Natural killer cell treated with Interleukin-12 subunit alpha and Interleukin-12 subunit beta and Interleukin-15 and Interleukin-18, amount 100 ng/mL, for 72 hours (primary cell): ENCODE measurements at regions not wholly inside any gene's neighbourhood (a gene's known extent, or its start where the extent isn't known, plus 50 kb on each side); places are given as distances from the start of the nearest gene placed in this dataset.

Source experiments
- ATAC-seq, 2 donors: fragments of 150-1000 bp; cut with Tn5 transposase in 1 of 2; sonication (Bioruptor Pico), chemical (Tn5 transposase) in 1 of 2; 2 replicates each; pipeline ENCODE4 v1.10.0; 2021
- DNase-seq: peaks from one replicate; pipeline ENCODE4 v3.0.0; 2022; ENCODE audit warnings: low spot score
- H3K27ac Mint-ChIP-seq, 2 donors: 1 replicate in 1 of 2; 2 replicates in 1 of 2; pipeline ENCODE4 v1.8.0; 2022; ENCODE audit warnings: mixed read lengths in 2 of 2, mild to moderate bottlenecking in 1 of 2, moderate library complexity in 1 of 2
- H3K27me3 Mint-ChIP-seq, 2 donors: 1 replicate in 1 of 2; 2 replicates in 1 of 2; pipeline ENCODE4 v1.8.0; 2022; ENCODE audit warnings: mixed read lengths in 2 of 2
- H3K36me3 Mint-ChIP-seq: one replicate; pipeline ENCODE4 v1.8.0; 2022; ENCODE audit warnings: mixed read lengths
- H3K4me1 Mint-ChIP-seq, 2 donors: 1 replicate in 1 of 2; 2 replicates in 1 of 2; pipeline ENCODE4 v1.8.0; 2022; ENCODE audit warnings: low read depth in 2 of 2, mixed read lengths in 2 of 2, mild to moderate bottlenecking in 1 of 2
- H3K4me3 Mint-ChIP-seq: one replicate; pipeline ENCODE4 v1.8.0; 2022; ENCODE audit warnings: mixed read lengths
- H3K9me3 Mint-ChIP-seq: 2 replicates; pipeline ENCODE4 v1.8.0; 2022; ENCODE audit warnings: mixed read lengths

DNA sequence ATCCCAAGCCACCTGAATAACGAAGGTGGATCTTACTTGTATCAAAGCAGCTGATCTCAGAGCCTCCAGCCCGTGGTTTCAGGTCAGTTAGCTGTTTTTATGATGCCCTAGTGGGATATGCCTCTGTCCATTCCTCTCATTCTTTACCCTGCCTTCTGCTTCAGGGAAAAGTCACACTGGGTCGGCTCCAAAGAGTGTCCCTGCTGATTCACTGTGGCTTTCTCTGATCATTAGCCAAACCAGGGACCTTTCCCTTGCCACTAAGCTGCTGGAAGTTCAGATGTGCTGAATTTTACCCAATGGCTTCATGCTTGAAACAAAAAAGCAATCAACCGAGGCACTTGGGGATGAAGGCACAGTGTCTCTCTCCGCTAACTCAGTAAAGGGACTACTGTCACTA lies 170.2 kb upstream of the SALL1 start:
- H3K27ac Mint-ChIP-seq: no peak overlapping the region
- peaks cover 12% of the 10 kb centered on the region for H3K9me3 Mint-ChIP-seq
- H3K4me3 Mint-ChIP-seq: no peak overlapping the region
- no peaks in the 10 kb centered on the region for H3K4me1 Mint-ChIP-seq
- H3K27me3 Mint-ChIP-seq: peaks cover 0 to 6% of the 10 kb centered on the region in 2 donors
- H3K36me3 Mint-ChIP-seq: no peaks in the 10 kb centered on the region
- no peak for ATAC-seq
- DNase-seq: no peak

DNA sequence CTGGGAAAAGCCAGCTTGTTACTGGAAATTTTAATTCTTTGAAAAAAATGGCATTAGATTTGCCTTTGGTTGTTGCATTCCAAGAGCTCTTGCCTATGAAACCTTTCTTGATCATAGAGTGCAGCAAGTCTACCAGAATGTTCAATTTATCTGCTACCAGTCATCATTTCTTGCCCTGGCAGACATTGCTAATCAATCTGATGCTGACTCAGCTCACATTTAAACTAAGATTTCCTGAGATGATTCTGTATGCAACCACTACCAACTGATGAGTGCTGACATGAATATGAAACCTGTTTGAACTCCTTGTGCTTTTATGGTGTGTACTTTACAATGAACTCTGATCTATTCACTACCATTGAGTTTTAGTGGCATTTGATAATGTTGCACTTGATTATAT lies 166.5 kb upstream of the SALL1 start:
- no peaks in the 10 kb centered on the region for H3K4me1 Mint-ChIP-seq
- H3K9me3 Mint-ChIP-seq: peaks cover 12% of the 10 kb centered on the region
- ATAC-seq (no peak), DNase-seq (no peak)
- H3K4me3 Mint-ChIP-seq: no peak overlapping the region
- H3K27me3 Mint-ChIP-seq: no peaks in the 10 kb centered on the region
- H3K27ac Mint-ChIP-seq: no peak overlapping the region
- H3K36me3 Mint-ChIP-seq: no peaks in the 10 kb centered on the region

DNA sequence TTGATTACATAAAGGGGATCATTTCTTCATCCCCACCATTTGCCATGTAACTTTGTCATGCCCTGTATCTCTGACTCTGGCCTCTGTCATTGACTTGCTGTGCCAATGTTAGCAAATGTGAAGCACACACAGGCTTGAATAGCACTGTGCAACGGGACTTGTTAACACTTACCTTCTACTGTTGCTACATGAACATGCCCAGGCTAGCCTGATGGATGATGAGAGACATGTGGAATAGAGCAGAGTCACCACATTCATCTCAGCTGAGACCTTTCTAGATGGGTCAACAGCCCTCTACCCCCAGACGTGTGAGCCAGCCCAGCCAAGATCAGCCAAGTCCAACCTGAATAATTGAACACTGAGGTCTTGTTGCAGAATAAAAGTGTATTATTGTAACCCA lies 162.1 kb upstream of the SALL1 start:
- no peak overlapping the region for H3K27ac Mint-ChIP-seq
- H3K27me3 Mint-ChIP-seq: peaks cover 0 to 7% of the 10 kb centered on the region in 2 donors
- no peaks in the 10 kb centered on the region for H3K36me3 Mint-ChIP-seq
- no peak for DNase-seq
- no peak overlapping the region for H3K4me3 Mint-ChIP-seq
- H3K9me3 Mint-ChIP-seq: peaks cover 7% of the 10 kb centered on the region
- no peak for ATAC-seq
- H3K4me1 Mint-ChIP-seq: no peaks in the 10 kb centered on the region

GRCh38 chr16:51312363-51313150 lies 161.5 kb upstream of the SALL1 start:
- Mint-ChIP-seq H3K4me3 (no peak overlapping the region), H3K27me3 (peaks cover 0 to 7% of the 10 kb centered on the region in 2 donors), H3K27ac (no peak overlapping the region), H3K9me3 (peaks cover 7% of the 10 kb centered on the region), H3K36me3 (no peaks in the 10 kb centered on the region), H3K4me1 (no peaks in the 10 kb centered on the region)
- DNase-seq (no peak), ATAC-seq (no peak)

DNA sequence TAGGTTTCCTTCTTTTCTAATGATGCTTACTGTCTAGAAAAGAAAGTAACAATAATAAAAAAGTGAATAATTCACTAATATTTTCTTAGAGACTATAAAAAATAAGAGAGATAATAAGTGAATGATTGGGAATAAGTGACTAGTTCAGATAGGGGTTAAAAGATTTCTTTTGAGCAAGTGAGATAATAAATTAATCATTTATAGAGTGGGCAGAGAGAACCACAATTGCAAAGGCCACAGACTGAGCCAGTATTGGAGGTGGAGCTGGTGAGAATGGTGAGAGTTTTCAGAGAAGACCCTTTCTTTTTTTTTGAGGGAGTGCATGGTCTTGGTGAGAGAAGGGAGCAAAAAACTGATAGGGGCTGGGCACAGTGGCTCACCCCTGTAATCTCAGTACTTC lies 159.1 kb upstream of the SALL1 start:
- Mint-ChIP-seq H3K27me3 (peaks cover 0 to 7% of the 10 kb centered on the region in 2 donors), H3K27ac (no peak overlapping the region), H3K4me1 (no peaks in the 10 kb centered on the region), H3K9me3 (peaks cover 6% of the 10 kb centered on the region), H3K36me3 (no peaks in the 10 kb centered on the region), H3K4me3 (no peak overlapping the region)
- DNase-seq (no peak), ATAC-seq (no peak)

- H3K27ac Mint-ChIP-seq: no peak overlapping the region
- ATAC-seq (no peak), DNase-seq (no peak)
- H3K4me3 Mint-ChIP-seq: no peak overlapping the region
- H3K4me1 Mint-ChIP-seq: no peaks in the 10 kb centered on the region
- peaks cover 6% of the 10 kb centered on the region for H3K9me3 Mint-ChIP-seq
- H3K27me3 Mint-ChIP-seq: peaks cover 0 to 7% of the 10 kb centered on the region in 2 donors
- H3K36me3 Mint-ChIP-seq: no peaks in the 10 kb centered on the region
These were observed 156.0 kb upstream of the SALL1 start for GRCh38 chr16:51306886-51307595.

GRCh38 chr16:51306116-51306515 lies 155.0 kb upstream of the SALL1 start:
- H3K4me3 Mint-ChIP-seq: no peak overlapping the region
- H3K9me3 Mint-ChIP-seq: peaks cover 6% of the 10 kb centered on the region
- DNase-seq (no peak), ATAC-seq (no peak)
- H3K4me1 Mint-ChIP-seq: no peaks in the 10 kb centered on the region
- H3K27ac Mint-ChIP-seq: no peak overlapping the region
- peaks cover 0 to 7% of the 10 kb centered on the region in 2 donors for H3K27me3 Mint-ChIP-seq
- no peaks in the 10 kb centered on the region for H3K36me3 Mint-ChIP-seq

- no peaks in the 10 kb centered on the region for H3K36me3 Mint-ChIP-seq
- no peak overlapping the region for H3K4me3 Mint-ChIP-seq
- H3K27ac Mint-ChIP-seq: no peak overlapping the region
- H3K27me3 Mint-ChIP-seq: peaks cover 0 to 7% of the 10 kb centered on the region in 2 donors
- ATAC-seq: no peak
- no peak for DNase-seq
- H3K4me1 Mint-ChIP-seq: no peaks in the 10 kb centered on the region
- peaks cover 6% of the 10 kb centered on the region for H3K9me3 Mint-ChIP-seq
These were observed 154.3 kb upstream of the SALL1 start for GRCh38 chr16:51305337-51305736.

- no peaks in the 10 kb centered on the region for H3K36me3 Mint-ChIP-seq
- no peaks in the 10 kb centered on the region for H3K4me1 Mint-ChIP-seq
- no peak overlapping the region for H3K4me3 Mint-ChIP-seq
- DNase-seq (no peak), ATAC-seq (no peak)
- peaks cover 6% of the 10 kb centered on the region for H3K9me3 Mint-ChIP-seq
- no peak overlapping the region for H3K27ac Mint-ChIP-seq
- H3K27me3 Mint-ChIP-seq: no peaks in the 10 kb centered on the region
These were observed 151.0 kb upstream of the SALL1 start for GRCh38 chr16:51302042-51302441.

DNA sequence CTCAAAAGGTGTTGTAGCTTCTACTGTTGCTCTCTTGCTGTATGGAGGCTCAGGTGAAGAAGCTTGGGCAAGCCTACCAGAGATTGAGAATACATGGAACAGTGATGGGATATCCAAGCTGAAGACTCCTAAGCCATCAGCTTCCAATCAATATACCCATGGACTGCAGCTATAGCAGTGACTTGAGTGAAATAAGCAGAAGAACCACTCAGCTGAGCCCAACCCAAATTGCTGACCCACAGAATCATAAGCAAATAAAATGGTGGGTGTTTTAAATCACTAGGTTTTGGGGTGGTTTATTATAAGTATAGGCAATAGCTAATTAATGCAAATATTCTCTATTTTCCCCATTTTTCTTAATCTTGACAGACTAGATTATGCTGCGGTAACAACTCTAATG lies 147.7 kb upstream of the SALL1 start:
- H3K4me1 Mint-ChIP-seq: no peaks in the 10 kb centered on the region
- DNase-seq (no peak), ATAC-seq (no peak)
- no peak overlapping the region for H3K27ac Mint-ChIP-seq
- no peak overlapping the region for H3K4me3 Mint-ChIP-seq
- H3K27me3 Mint-ChIP-seq: no peaks in the 10 kb centered on the region
- no peaks in the 10 kb centered on the region for H3K36me3 Mint-ChIP-seq
- H3K9me3 Mint-ChIP-seq: peaks cover 4% of the 10 kb centered on the region

GRCh38 chr16:51290442-51291285 lies 139.6 kb upstream of the SALL1 start:
- ATAC-seq (no peak), DNase-seq (no peak)
- Mint-ChIP-seq H3K36me3 (no peaks in the 10 kb centered on the region), H3K27me3 (no peaks in the 10 kb centered on the region), H3K4me3 (no peak overlapping the region), H3K4me1 (no peaks in the 10 kb centered on the region), H3K9me3 (peaks cover 5% of the 10 kb centered on the region), H3K27ac (no peak overlapping the region)

GRCh38 chr16:51289336-51289735 lies 138.3 kb upstream of the SALL1 start:
- peaks cover 3% of the 10 kb centered on the region for H3K9me3 Mint-ChIP-seq
- H3K4me1 Mint-ChIP-seq: no peaks in the 10 kb centered on the region
- no peaks in the 10 kb centered on the region for H3K36me3 Mint-ChIP-seq
- ATAC-seq (no peak), DNase-seq (no peak)
- H3K27ac Mint-ChIP-seq: no peak overlapping the region
- H3K4me3 Mint-ChIP-seq: no peak overlapping the region
- no peaks in the 10 kb centered on the region for H3K27me3 Mint-ChIP-seq

DNA sequence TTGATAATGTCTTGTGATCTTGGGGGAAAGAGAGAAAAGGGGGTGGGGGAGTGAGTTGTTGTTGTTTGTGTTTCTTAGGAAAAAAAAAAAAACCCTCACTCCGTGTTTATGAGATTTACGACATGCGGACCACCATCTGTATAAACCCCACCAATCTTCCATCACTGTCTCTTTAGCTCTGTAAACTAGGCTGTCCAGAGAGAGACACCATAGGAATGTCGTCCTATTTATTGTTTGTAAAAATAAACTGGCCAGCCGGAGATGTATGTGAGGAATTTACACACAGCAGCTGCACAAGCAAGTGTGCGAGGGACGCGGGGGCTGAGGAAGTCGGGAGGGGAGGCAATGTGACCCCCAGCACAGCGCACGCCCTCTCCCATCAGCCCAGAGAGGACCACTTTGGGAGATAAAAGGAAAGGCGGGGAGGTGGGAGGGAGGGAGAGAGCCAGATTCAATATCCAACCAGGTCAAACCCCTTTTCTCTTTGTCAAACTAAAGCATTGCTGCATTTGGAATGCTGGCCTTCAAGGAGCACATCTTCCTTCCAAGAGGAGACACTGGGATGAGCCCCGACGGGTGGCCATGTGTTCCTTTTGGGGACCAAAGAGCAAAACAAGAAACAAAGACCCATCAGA lies 136.2 kb upstream of the SALL1 start:
- H3K4me1 Mint-ChIP-seq: no peaks in the 10 kb centered on the region
- H3K36me3 Mint-ChIP-seq: no peaks in the 10 kb centered on the region
- ATAC-seq (no peak), DNase-seq (no peak)
- peaks cover 6% of the 10 kb centered on the region for H3K9me3 Mint-ChIP-seq
- no peak overlapping the region for H3K27ac Mint-ChIP-seq
- H3K4me3 Mint-ChIP-seq: no peak overlapping the region
- H3K27me3 Mint-ChIP-seq: no peaks in the 10 kb centered on the region
